GM21360 (cell line): ENCODE measurements at regions not wholly inside any gene's neighbourhood (a gene's known extent, or its start where the extent isn't known, plus 50 kb on each side); places are given as distances from the start of the nearest gene placed in this dataset.

Experiments used
- ATAC-seq: cut with Tn5 transposase; IDR thresholded peaks from one replicate; pipeline ENCODE4 v1.9.1; 2021; ENCODE audit warnings: mild to moderate bottlenecking, moderate library complexity; ENCODE audit not compliant: unreplicated experiment

DNA sequence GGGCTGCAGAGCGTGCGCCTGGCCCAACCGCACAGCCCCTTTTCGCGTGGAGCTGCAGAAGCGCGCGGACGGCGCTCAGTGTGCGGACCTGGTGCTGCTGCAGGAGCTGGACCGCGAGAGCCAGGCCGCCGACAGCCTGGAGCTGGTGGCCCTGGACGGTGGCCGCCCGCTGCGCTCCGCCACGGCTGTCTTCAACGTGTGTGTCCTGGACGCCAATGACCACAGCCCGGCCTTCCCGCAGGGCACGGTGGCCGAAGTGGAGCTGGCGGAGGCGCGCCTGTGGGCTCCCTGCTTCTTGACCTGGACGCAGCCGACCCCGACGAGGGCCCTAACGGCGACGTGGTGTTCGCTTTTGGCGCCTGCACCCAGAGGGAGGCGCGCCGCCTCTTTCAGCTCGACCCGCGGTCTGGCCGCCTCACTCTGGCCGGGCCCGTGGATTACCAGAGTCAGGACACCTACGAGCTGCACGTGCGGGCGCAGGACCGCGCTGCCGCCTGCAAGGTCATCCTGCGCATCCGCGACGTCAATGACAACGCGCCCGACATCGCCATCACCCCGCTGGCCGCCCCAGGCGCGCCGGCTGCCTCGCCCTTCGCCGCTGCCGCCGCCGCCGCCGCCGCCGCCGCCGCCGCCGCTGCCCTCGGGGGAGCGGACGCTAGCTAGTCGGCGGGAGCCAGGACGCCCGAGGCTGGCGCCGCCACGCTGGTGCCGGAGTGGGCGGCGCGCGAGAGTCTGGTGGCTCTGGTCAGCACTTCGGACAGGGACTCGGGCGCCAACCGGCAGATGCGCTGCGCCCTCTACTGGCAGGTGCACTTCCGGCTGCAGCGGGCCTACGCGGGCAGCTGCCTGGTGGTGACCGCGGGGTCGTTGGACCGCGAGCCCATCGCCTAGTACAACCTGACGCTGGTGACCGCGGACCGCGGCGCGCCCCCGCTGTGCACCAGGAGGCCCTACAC, 172.2 kb downstream of the OLFM4 start:
- ATAC-seq, result no peak

DNA sequence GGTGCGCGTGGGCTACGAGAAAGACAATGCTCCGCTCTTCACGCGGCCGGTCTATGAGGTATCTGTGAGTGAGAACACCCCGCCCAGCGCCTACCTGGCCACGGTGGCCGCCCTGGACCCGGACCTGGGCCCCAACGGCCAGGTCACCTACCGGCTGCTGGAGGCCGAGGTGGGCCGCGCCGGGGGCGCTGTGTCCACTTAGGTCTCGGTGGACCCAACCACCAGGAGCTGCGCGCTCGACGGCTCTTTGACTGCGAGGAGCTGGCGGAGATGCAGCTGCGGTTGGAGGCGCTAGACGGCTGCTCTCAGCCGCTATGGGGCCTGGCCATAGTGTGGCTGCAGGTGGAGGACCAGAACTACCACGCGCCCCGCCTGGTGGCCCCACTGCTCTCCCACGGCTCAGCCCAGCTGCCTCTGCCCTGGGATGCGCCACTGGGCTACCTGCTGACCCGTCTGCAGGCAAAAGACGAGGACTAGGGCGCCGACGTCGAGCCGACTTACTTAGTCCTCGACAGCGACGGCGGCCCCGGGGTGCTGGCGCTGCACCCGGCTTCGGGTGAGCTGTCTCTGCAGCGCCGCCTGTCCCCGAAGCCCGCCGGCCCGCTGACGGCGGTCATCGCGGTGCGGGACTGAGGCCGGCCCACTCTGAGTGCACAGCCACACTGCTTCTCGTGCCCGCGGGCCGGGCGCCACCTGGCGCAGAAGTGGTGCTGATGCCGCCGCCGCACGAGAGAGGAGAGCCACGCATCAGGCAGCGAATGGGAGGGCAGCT, 173.0 kb downstream of the OLFM4 start:
- no peak for ATAC-seq

DNA sequence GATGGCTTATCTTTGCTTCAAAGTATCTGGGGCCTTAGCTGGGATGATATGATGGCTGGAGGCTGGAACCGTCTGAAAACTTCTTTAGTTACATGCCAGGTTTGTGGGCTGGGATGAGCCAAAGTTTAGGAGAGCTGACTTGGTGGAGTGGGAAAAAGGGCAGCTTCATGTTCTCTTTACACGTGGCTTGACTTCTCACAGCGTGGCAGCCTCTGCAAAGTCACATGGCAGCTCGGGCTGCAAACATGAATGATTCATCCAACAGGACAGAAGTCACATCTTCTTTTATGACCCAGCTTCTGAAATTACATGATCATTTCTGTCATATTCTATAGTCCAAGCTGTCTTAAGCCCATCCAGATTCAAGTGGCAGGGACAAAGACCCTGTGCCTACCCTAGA, 176.0 kb downstream of the OLFM4 start:
- no peak for ATAC-seq

DNA sequence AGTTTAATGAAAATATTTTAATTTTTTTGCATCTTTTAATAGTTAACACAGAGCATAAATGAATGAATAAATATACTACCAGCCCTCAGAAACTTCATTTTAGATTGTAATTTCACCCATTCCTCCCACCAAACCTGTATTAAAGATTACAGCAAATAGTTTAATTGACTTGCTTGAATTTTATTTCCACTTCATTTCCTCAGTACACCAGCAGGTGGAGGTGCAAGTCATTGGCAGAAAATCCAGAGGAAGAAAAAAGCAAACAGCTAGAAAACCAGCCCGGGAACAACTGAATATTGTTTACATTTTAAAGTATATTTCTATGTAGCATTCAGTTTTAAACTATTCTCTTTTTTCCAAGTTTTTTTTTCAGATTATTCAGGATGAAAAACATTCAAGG, 177.8 kb downstream of the OLFM4 start:
- ATAC-seq, result no peak

DNA sequence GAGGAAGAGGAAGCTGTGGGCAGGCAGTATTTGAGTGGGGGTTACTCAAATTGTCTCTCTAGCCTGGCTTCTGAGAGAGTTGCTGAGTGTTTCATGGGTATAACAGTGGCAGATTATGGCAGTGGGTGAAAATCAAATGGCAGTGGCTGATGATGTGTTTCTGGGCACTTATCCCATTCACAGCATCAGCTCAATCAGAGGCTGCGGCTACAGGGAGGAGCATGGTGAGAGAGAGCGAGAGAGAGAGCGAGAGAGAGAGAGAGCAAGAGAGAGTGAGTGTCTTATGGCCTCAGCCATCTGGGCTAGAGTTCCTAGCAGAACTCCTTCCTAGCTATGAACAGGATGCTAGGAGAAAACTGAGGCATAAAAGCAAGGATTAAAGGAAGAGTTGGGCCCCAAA, 178.9 kb downstream of the OLFM4 start:
- no peak for ATAC-seq

DNA sequence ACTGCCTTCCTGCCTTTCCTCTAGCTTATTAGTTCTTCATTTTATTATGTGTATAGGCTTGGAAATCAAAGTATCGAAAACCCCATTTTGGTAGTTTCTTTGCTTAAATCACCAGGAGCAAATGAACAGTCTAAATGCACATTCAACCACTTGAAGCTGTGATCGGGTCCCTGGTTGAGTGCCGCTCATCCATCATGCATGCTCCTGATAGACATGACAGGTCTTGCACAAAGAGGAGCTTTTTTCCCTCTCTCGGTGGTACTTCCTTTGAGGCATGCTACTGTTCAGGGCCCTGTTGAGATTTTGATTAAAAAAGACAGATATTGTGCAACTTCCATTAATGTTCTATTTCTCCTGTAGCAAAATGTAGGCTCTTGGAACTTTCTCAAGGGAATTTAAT, 185.8 kb downstream of the OLFM4 start:
- ATAC-seq, result no peak

DNA sequence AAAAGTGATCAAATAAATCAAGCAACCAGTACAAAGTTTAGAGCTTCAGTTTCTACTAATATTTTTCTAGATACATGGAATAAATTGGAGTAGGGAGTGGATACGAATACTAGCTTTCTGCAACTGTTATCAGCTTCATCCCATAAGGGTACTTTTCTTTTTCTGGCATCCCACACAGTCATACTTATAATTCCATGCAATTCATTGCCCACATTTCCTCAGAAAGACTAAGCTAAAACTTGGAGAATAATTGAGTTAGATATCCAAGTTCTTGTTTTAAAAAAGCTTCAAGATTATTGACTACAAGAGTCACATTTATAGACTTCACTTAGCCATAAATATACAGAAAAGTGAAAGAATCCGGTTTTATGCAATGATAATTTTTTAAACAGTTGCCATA, 186.9 kb downstream of the OLFM4 start:
- ATAC-seq, result no peak

DNA sequence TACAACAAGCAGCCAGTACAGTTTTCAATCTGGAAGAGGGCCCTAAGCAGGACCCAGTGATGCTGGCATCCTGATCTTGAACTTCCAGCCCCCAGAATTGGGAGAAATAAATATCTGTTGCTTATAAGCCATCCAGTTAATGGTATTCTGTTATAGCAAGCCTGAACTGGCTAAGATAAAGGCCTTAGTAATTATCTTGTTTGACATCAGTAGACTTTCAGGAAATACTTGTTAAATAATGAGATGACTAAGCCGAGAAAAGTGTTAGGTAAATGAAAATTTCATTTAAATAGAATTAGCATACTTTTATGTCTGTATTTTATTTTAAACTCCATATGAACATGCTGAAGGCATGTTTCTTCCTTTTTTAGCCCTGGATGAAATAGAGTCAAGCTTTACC, 188.2 kb downstream of the OLFM4 start:
- ATAC-seq, result no peak

DNA sequence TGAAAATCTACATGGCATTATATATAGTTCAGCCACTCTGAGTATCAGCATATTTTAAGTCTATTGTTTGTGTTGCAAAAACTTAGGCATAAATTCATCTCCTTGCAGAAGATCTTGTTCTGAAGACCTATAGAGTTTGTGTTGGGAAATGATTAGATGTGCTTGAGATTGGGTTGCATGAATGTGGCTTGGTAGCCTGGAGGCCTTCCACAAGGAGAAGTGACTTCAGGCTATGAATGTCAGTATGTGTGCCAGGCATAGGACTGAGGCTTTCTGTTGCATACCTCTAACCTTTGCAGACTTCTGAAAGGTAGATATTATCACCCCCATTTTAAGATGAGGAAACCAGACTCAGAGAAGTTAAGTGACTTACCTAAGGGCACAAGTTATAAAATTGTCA, 188.6 kb downstream of the OLFM4 start:
- no peak for ATAC-seq

DNA sequence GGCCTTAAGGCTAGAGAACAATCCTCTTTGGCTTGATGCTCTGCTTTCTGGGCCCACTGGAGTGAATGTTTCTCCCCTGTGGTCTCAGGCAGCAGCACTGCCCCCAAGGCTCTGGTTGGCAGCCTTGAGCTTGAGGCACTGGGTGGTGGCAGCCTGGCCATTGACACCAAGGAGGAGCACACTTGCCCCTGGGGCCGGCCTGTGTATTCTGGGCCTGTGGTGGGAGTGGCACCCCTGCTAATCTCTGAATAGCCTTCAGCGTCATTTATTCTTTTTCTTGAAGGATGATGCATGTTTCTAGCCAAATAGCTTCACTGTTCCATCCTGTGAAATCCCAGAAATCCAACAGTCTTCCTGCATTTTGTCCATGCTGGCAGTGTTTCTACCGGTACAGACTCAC, 191.4 kb downstream of the OLFM4 start:
- ATAC-seq, result no peak

DNA sequence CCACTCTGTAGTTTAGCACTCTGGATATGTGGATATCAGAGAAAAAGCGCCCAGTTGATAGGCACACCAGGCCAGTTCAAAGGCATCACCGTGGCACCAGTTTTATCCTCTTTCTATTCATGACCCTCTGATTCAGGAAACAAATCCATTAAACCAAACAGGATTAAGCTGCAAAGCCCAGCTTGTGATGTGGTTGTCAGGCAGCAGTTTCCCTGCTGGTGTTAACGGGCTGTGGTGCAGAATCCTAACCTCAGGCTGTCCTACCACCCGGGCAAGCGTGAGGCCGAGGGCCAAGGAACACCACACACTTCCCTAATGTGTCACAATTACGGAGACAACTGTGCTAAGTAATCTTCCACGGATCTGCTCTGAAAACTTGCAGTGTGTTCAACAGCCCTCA, 209.1 kb downstream of the OLFM4 start:
- no peak for ATAC-seq

DNA sequence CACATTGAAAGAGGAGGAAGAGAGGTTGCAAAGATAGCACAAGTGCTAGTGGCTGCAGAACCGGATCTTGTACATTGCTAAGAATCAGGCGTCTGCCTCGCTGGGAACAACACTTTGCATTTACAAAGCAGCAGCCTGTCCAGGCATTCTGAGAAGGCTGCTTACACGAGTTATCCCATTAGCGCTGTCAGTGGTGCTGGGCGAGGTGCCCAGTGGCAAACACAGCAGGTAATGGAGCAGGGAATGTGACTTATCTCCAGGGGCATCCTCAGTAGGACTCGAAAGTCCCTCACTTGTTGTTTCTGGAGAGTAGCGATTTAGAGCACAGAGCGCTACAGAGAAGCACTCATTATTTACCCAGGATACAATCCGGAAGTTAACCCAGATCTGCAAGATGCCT, 209.6 kb downstream of the OLFM4 start:
- no peak for ATAC-seq

DNA sequence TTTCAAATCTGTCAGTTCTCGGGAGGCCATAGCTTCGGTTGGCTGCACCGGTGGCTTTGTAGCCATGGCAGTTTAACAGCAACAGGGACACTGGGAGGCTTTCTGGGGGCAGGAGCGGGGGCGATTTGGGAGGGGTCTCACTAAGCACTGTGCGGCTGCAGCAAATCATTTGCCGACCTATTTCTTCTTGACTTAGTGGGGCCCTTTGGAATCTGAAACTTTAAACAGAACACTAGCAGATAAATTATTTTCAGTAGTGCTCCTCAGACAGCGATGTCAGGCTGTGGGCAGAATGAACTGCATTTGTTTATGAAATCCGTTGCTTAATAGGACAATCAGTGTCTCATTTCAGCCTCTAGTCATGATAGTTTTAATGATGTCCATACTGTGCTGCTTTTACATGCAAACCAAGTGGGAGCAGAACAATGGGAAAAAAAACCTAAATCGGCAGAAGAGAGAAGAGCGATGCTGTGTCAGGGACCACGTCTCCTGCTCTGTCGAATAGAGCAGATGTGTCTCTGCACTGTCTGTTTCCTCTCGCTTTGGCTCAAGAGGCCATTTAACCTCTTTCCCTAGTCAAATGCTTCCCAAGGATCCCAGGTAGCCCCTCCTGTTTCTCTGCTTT, 211.9 kb downstream of the OLFM4 start:
- ATAC-seq, result no peak

DNA sequence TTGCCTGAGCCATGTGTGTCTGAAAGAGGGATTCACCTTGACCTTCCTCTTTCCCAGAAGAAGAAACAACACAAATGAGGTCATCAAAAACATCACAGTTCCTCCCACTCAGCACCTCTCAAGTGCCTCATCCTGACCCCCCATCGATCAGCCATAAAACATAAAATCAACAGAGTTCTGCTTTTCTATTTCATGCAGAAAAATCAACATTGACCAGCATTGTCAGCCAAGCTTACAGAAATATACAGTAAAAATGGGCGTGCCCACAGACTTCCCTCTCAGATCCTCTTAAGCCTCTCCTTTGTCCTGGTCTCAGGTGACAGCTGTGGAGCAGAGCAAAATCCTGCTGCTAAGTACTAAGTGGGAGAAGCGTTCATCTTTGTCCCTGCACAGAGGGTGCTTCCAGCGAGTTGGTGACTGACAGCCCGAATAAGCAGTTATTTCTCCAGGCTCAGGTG, 213.3 kb downstream of the OLFM4 start:
- ATAC-seq, result no peak

DNA sequence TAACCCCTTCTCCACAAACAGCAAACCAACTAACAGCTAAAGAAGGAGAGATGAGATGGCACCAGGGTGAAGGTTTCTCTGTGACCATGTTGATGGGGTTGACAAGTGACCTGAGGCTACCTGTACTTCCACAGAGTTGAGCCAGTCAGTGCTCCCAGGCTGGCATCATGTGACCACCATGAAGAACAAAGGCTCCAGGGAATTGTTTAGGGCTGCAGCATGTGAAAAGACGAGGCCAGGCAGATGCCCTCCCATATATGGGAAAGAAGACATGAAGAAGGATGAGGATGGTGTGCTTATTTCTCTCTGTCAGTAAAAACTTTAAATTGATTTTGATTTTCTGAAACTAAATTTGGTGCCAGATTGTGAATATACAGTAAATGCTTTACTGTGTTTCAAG, 220.6 kb downstream of the OLFM4 start:
- no peak for ATAC-seq

DNA sequence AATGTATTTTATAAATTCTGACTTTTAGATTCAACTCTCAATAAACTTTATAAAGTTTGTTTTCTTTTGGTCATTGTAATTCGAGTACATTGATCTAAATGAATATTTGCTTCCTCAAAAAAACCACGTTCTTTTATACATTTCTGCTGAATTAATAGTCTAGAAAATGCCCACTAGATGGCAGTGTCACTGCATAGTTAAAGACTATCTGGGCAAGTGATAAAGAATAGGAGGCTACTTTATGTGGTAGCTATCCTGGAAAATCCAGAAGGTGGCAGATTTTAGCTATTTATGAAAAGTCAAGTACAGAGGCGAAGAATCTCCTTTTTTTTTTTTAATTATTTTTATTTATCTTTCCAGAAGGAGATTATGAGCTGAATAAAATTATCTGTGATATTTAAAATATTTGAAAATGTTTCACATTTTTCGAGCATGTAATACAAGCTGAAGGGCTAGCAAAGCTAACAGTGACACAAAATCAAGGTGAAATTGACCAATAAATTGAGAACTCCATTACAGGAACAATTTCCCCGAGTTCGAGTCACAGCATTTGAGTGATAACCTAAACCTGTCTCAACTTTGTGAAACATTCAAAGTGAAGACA, 221.8 kb downstream of the OLFM4 start:
- ATAC-seq, result peak; percentile 90

DNA sequence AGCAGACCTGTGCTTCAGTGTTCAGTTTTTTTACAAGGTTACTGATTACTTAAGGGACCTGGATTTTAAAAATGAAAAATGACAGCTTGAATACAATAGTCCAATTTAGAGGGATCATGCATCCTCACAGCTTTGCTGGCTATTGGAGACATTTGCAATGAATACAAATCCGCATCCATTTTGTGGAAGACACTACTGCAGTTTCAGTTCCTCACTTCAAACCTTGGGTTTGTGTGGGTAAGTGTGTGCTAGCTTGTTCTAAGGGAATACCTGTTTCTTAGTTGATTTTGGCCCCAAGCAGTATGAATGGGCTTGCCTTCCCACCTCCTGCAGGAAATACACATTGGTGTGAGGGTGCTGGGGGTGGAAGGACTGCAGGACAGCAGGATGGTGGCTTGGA, 222.4 kb downstream of the OLFM4 start:
- ATAC-seq, result no peak

DNA sequence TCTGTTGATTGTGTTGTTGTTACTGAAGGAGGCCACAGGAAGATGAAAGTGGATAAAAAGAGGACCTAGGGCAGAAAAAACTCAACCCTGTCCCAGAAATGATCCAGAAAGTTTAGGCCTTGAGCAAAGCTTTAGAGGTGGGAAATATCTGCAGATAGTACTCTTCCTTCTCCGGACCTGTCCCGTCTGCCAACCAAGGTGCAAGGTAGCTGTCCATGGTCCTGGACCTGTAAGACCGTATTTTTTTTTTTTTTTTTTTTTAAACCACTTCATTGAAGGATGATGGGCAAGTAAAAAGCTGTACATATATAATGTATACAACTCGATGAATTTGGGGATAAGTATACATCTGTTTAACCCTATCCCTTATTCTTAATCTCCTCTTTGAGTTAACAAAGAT, 225.9 kb downstream of the OLFM4 start:
- no peak for ATAC-seq

DNA sequence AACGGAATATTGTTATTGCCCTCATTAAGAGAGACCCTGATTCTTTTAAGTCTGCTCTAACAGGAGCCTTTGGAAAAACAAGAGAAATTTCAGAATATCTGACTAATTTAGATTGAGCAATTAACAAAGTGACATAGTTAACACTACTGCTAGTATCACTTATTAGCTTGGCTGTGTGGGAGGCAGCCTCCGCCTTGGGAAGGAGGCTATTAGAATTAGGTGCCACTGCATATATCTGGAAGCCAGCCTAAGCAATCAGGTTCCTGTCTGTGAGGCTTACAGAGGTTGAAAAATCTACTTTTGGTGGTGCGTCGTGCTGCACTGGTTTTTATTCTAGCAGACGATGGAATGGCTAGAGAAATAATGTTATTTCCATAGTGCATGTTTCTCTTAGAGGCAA, 227.2 kb downstream of the OLFM4 start:
- ATAC-seq, result no peak

DNA sequence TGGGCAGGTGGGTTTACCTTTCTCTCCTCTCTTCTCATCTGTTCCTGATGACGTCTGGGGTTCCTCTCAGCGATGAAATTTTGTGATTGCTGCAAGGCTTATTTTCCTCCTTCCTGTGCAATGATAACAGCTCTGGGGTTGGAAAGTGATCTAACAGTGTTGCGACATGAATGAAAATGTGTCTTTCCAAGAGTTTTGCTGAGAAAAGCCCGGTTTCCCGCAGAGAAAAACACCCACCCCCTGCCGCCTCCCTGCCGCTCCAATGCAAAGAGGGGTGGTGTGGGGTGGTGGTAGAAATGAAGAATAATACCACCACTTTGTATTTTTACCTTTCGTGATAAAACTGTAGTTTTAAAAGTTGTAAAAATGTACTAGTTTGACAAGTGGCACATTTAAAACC, 232.0 kb downstream of the OLFM4 start:
- no peak for ATAC-seq

DNA sequence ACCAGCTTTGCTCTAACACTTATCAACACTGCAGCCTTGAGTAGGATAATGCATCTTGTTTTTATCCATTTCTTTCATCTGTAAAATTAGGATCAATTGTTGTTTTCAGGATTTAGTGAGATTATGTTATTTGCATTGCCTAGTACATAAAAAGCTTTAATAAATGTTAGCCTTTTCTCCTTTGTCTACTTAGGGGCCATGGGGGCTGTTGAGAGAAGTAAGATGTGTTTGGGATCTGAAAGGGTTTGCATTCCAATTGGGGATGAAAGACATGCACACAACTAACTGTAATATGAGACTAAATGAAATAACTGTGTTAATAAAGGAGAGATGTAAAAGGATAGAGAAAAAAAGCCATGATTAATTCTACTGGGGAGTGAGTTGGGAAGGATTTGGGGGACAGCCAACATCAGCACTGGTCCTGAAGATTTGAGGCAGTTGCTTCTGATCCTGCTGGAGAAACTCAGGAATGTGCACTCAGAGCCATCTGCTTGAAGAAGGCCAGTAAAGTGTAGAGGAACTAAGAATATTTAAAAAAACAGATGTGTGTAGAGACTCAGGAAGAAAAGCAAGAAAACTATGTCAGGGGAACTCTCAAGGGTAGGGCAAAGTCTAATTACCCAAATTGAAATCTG, 236.3 kb downstream of the OLFM4 start:
- no peak for ATAC-seq
